Vagina (tissue), 2 donors: ENCODE measurements at regions not wholly inside any gene's neighbourhood (a gene's known extent, or its start where the extent isn't known, plus 50 kb on each side); places are given as distances from the start of the nearest gene placed in this dataset.

ENCODE experiments used
- CTCF ChIP-seq, 3 experiments: fragments of 450-650 bp in 2 of 3; fragments of 200-600 bp in 1 of 3; sonication (generic) in 1 of 3; IDR thresholded peaks; one replicate each; pipeline ENCODE4 v1.5.1; 2017 to 2019; ENCODE audit warnings: antibody characterized with exemption in 3 of 3, mild to moderate bottlenecking in 2 of 3, moderate library complexity in 2 of 3
- POLR2A ChIP-seq, 2 donors: fragments of 450-650 bp; IDR thresholded peaks; one replicate each; pipeline ENCODE4 v1.6.1; 2017; ENCODE audit warnings: antibody characterized with exemption in 2 of 2, mild to moderate bottlenecking in 2 of 2, moderate library complexity in 2 of 2

- TF ChIP-seq CTCF (IDR thresholded peaks at IDR 0.05) (no peak), POLR2A (IDR thresholded peaks at IDR 0.05) (no peak)
These were observed 166.2 kb upstream of the ZNF462 start for GRCh38 chr9:106696804-106697203.
